ENCODE measurements at regions not wholly inside any gene's neighbourhood (a gene's known extent, or its start where the extent isn't known, plus 50 kb on each side); places are given as distances from the start of the nearest gene placed in this dataset.

- Histone ChIP-seq H3K9me3 (ENCODE audit: insufficient read depth, low read length) (no peaks in the 10 kb centered on the region), H3K9ac (ENCODE audit: insufficient read length, low read depth) (no peak overlapping the region), H3K36me3 (ENCODE audit: insufficient read depth, insufficient read length, low read length) (no peaks in the 10 kb centered on the region), H3K27me3 (ENCODE audit: insufficient read depth, insufficient read length) (no peaks in the 10 kb centered on the region), H3K4me1 (ENCODE audit: insufficient read depth, insufficient read length) (no peaks in the 10 kb centered on the region), H3K4me3 (ENCODE audit: insufficient read length, low read depth) (no peak overlapping the region)
- DNase-seq (ENCODE audit: low read depth, low spot score), result no peak
- TF ChIP-seq SUZ12 (IDR thresholded peaks at IDR 0.05; ENCODE audit: extremely low read depth, insufficient read depth, insufficient read length) (no peak), ZNF274 (IDR thresholded peaks at IDR 0.05; ENCODE audit: low read depth, low read length) (no peak), YY1 (IDR thresholded peaks at IDR 0.05; ENCODE audit: insufficient read depth, insufficient read length) (no peak)
These were observed 97.4 kb upstream of the ARHGAP20 start for GRCh38 chr11:110809417-110810199.

GRCh38 chr11:110808248-110808647 is 96.0 kb upstream of the ARHGAP20 start:
- no peak for DNase-seq (ENCODE audit: low read depth, low spot score)
- H3K9me3 ChIP-seq (ENCODE audit: insufficient read depth, low read length), result no peaks in the 10 kb centered on the region
- no peak overlapping the region for H3K4me3 ChIP-seq (ENCODE audit: insufficient read length, low read depth)
- TF ChIP-seq YY1 (IDR thresholded peaks at IDR 0.05; ENCODE audit: insufficient read depth, insufficient read length) (no peak), SUZ12 (IDR thresholded peaks at IDR 0.05; ENCODE audit: extremely low read depth, insufficient read depth, insufficient read length) (no peak), ZNF274 (IDR thresholded peaks at IDR 0.05; ENCODE audit: low read depth, low read length) (no peak)
- no peaks in the 10 kb centered on the region for H3K4me1 ChIP-seq (ENCODE audit: insufficient read depth, insufficient read length)
- H3K9ac ChIP-seq (ENCODE audit: insufficient read length, low read depth), result no peak overlapping the region
- H3K27me3 ChIP-seq (ENCODE audit: insufficient read depth, insufficient read length), result no peaks in the 10 kb centered on the region
- no peaks in the 10 kb centered on the region for H3K36me3 ChIP-seq (ENCODE audit: insufficient read depth, insufficient read length, low read length)

- TF ChIP-seq YY1 (IDR thresholded peaks at IDR 0.05; ENCODE audit: insufficient read depth, insufficient read length) (no peak), SUZ12 (IDR thresholded peaks at IDR 0.05; ENCODE audit: extremely low read depth, insufficient read depth, insufficient read length) (no peak), ZNF274 (IDR thresholded peaks at IDR 0.05; ENCODE audit: low read depth, low read length) (no peak)
- Histone ChIP-seq H3K9me3 (ENCODE audit: insufficient read depth, low read length) (no peaks in the 10 kb centered on the region), H3K36me3 (ENCODE audit: insufficient read depth, insufficient read length, low read length) (no peaks in the 10 kb centered on the region), H3K27me3 (ENCODE audit: insufficient read depth, insufficient read length) (no peaks in the 10 kb centered on the region), H3K4me1 (ENCODE audit: insufficient read depth, insufficient read length) (no peaks in the 10 kb centered on the region), H3K9ac (ENCODE audit: insufficient read length, low read depth) (no peak overlapping the region), H3K4me3 (ENCODE audit: insufficient read length, low read depth) (no peak overlapping the region)
- DNase-seq (ENCODE audit: low read depth, low spot score), result no peak
These were observed 95.6 kb upstream of the ARHGAP20 start for GRCh38 chr11:110807801-110808200.

GRCh38 chr11:110805756-110806155 is 93.5 kb upstream of the ARHGAP20 start:
- Histone ChIP-seq H3K4me1 (ENCODE audit: insufficient read depth, insufficient read length) (no peaks in the 10 kb centered on the region), H3K36me3 (ENCODE audit: insufficient read depth, insufficient read length, low read length) (no peaks in the 10 kb centered on the region), H3K9ac (ENCODE audit: insufficient read length, low read depth) (no peak overlapping the region), H3K4me3 (ENCODE audit: insufficient read length, low read depth) (no peak overlapping the region), H3K27me3 (ENCODE audit: insufficient read depth, insufficient read length) (no peaks in the 10 kb centered on the region), H3K9me3 (ENCODE audit: insufficient read depth, low read length) (no peaks in the 10 kb centered on the region)
- TF ChIP-seq ZNF274 (IDR thresholded peaks at IDR 0.05; ENCODE audit: low read depth, low read length) (no peak), SUZ12 (IDR thresholded peaks at IDR 0.05; ENCODE audit: extremely low read depth, insufficient read depth, insufficient read length) (no peak), YY1 (IDR thresholded peaks at IDR 0.05; ENCODE audit: insufficient read depth, insufficient read length) (no peak)
- no peak for DNase-seq (ENCODE audit: low read depth, low spot score)

GRCh38 chr11:110802162-110802561 is 89.9 kb upstream of the ARHGAP20 start:
- H3K4me1 ChIP-seq (ENCODE audit: insufficient read depth, insufficient read length), result no peaks in the 10 kb centered on the region
- DNase-seq (ENCODE audit: low read depth, low spot score), result no peak
- no peaks in the 10 kb centered on the region for H3K36me3 ChIP-seq (ENCODE audit: insufficient read depth, insufficient read length, low read length)
- H3K9ac ChIP-seq (ENCODE audit: insufficient read length, low read depth), result no peak overlapping the region
- H3K27me3 ChIP-seq (ENCODE audit: insufficient read depth, insufficient read length), result no peaks in the 10 kb centered on the region
- TF ChIP-seq YY1 (IDR thresholded peaks at IDR 0.05; ENCODE audit: insufficient read depth, insufficient read length) (no peak), SUZ12 (IDR thresholded peaks at IDR 0.05; ENCODE audit: extremely low read depth, insufficient read depth, insufficient read length) (no peak), ZNF274 (IDR thresholded peaks at IDR 0.05; ENCODE audit: low read depth, low read length) (no peak)
- H3K9me3 ChIP-seq (ENCODE audit: insufficient read depth, low read length), result no peaks in the 10 kb centered on the region
- H3K4me3 ChIP-seq (ENCODE audit: insufficient read length, low read depth), result no peak overlapping the region

- Histone ChIP-seq H3K4me1 (ENCODE audit: insufficient read depth, insufficient read length) (no peaks in the 10 kb centered on the region), H3K27me3 (ENCODE audit: insufficient read depth, insufficient read length) (no peaks in the 10 kb centered on the region), H3K36me3 (ENCODE audit: insufficient read depth, insufficient read length, low read length) (no peaks in the 10 kb centered on the region), H3K9me3 (ENCODE audit: insufficient read depth, low read length) (no peaks in the 10 kb centered on the region), H3K9ac (ENCODE audit: insufficient read length, low read depth) (no peak overlapping the region), H3K4me3 (ENCODE audit: insufficient read length, low read depth) (no peak overlapping the region)
- TF ChIP-seq SUZ12 (IDR thresholded peaks at IDR 0.05; ENCODE audit: extremely low read depth, insufficient read depth, insufficient read length) (no peak), ZNF274 (IDR thresholded peaks at IDR 0.05; ENCODE audit: low read depth, low read length) (no peak), YY1 (IDR thresholded peaks at IDR 0.05; ENCODE audit: insufficient read depth, insufficient read length) (no peak)
- no peak for DNase-seq (ENCODE audit: low read depth, low spot score)
These were observed 89.1 kb upstream of the ARHGAP20 start for GRCh38 chr11:110801328-110801727.

- Histone ChIP-seq H3K9me3 (ENCODE audit: insufficient read depth, low read length) (no peaks in the 10 kb centered on the region), H3K9ac (ENCODE audit: insufficient read length, low read depth) (no peak overlapping the region), H3K4me3 (ENCODE audit: insufficient read length, low read depth) (no peak overlapping the region), H3K36me3 (ENCODE audit: insufficient read depth, insufficient read length, low read length) (no peaks in the 10 kb centered on the region), H3K27me3 (ENCODE audit: insufficient read depth, insufficient read length) (no peaks in the 10 kb centered on the region), H3K4me1 (ENCODE audit: insufficient read depth, insufficient read length) (no peaks in the 10 kb centered on the region)
- no peak for TF ChIP-seq YY1 (IDR thresholded peaks at IDR 0.05; ENCODE audit: insufficient read depth, insufficient read length)
- TF ChIP-seq ZNF274 (IDR thresholded peaks at IDR 0.05; ENCODE audit: low read depth, low read length), result no peak
- TF ChIP-seq SUZ12 (IDR thresholded peaks at IDR 0.05; ENCODE audit: extremely low read depth, insufficient read depth, insufficient read length), result no peak
- no peak for DNase-seq (ENCODE audit: low read depth, low spot score)
These were observed 86.1 kb upstream of the ARHGAP20 start for GRCh38 chr11:110798201-110798900.
